Tibial nerve (tissue), 3 donors: ENCODE measurements at regions not wholly inside any gene's neighbourhood (a gene's known extent, or its start where the extent isn't known, plus 50 kb on each side); places are given as distances from the start of the nearest gene placed in this dataset.

Experiments
- POLR2A ChIP-seq, 2 donors: fragments of 450-650 bp; IDR thresholded peaks; one replicate each; pipeline ENCODE4 v1.6.1; 2017; ENCODE audit warnings: antibody characterized with exemption in 2 of 2, mild to moderate bottlenecking in 2 of 2, moderate library complexity in 2 of 2
- TF ChIP-seq, protein P1 (sequence below), 5 experiments: fragments of 200-600 bp in 3 of 5; fragments of 450-650 bp in 2 of 5; sonication (generic) in 3 of 5; IDR thresholded peaks; one replicate each; pipeline ENCODE4 v1.5.1; 2016 to 2019; ENCODE audit warnings: antibody characterized with exemption in 5 of 5, mild to moderate bottlenecking in 3 of 5, moderate library complexity in 2 of 5

DNA sequence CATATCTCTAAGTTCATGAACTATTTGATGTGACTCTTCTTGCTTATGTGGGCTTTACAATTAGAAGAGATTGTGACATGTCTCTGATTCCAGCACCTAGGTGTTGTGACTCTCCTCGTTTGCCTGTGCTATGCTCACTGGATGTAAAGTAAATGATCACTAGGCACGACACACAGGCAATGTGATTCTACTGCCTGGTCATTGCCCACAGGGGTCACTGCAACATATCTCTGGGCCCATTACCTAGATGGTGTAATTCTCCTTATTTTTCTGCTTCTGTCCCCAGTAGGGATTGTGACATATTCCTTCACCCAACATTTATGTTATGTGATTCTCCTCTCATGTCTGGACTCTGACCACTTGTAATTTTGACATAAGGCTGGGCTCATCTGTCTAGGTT, 65.8 kb upstream of the ZNF91 start:
- TF ChIP-seq, protein P1, sequence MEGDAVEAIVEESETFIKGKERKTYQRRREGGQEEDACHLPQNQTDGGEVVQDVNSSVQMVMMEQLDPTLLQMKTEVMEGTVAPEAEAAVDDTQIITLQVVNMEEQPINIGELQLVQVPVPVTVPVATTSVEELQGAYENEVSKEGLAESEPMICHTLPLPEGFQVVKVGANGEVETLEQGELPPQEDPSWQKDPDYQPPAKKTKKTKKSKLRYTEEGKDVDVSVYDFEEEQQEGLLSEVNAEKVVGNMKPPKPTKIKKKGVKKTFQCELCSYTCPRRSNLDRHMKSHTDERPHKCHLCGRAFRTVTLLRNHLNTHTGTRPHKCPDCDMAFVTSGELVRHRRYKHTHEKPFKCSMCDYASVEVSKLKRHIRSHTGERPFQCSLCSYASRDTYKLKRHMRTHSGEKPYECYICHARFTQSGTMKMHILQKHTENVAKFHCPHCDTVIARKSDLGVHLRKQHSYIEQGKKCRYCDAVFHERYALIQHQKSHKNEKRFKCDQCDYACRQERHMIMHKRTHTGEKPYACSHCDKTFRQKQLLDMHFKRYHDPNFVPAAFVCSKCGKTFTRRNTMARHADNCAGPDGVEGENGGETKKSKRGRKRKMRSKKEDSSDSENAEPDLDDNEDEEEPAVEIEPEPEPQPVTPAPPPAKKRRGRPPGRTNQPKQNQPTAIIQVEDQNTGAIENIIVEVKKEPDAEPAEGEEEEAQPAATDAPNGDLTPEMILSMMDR (IDR thresholded peaks at IDR 0.05): no peak
- TF ChIP-seq POLR2A (IDR thresholded peaks at IDR 0.05): no peak
